ENCODE measurements at regions not wholly inside any gene's neighbourhood (a gene's known extent, or its start where the extent isn't known, plus 50 kb on each side); places are given as distances from the start of the nearest gene placed in this dataset.

GRCh38 chr3:110791995-110792686 lies 279.5 kb upstream of the NECTIN3 start:
- TF ChIP-seq CTCF (IDR thresholded peaks at IDR 0.05), result no peak
- no peak for TF ChIP-seq POLR2A (IDR thresholded peaks at IDR 0.05)

Measured in Peyer's patch (tissue), 4 donors.